D721Med (cell line): ENCODE measurements at regions not wholly inside any gene's neighbourhood (a gene's known extent, or its start where the extent isn't known, plus 50 kb on each side); places are given as distances from the start of the nearest gene placed in this dataset.

Experiments used
- DNase-seq: peaks from one replicate; pipeline ENCODE4 v3.0.0; 2011; ENCODE audit warnings: low spot score; ENCODE audit not compliant: insufficient read length
- FAIRE-seq: peaks from 2 replicates; lab custom pipeline; 2011; peaks lifted over from hg19 to GRCh38; lab: Jason Lieb, UNC
- CTCF ChIP-seq: IDR thresholded peaks from 2 replicates; pipeline ENCODE4 v1.5.1; 2012; ENCODE audit warnings: mild to moderate bottlenecking, control low read depth; ENCODE audit not compliant: insufficient read depth; ENCODE audit errors: missing control alignments

- FAIRE-seq (no peak), DNase-seq (no peak)
- TF ChIP-seq CTCF, result no peak
These were observed 93.4 kb downstream of the DIO2 start for GRCh38 chr14:80117876-80118275.

- FAIRE-seq (no peak), DNase-seq (no peak)
- no peak for TF ChIP-seq CTCF
These were observed 95.1 kb downstream of the DIO2 start for GRCh38 chr14:80116157-80116556.

GRCh38 chr14:80110721-80111120 is 100.6 kb downstream of the DIO2 start:
- no peak for TF ChIP-seq CTCF
- FAIRE-seq, result no peak
- DNase-seq, result no peak

- TF ChIP-seq CTCF, result no peak
- DNase-seq (no peak), FAIRE-seq (no peak)
These were observed 102.2 kb downstream of the DIO2 start for GRCh38 chr14:80109055-80109454.

- DNase-seq (no peak), FAIRE-seq (no peak)
- TF ChIP-seq CTCF, result no peak
These were observed 102.9 kb downstream of the DIO2 start for GRCh38 chr14:80108430-80108829.

GRCh38 chr14:80105488-80105994 is 105.8 kb downstream of the DIO2 start:
- FAIRE-seq (no peak), DNase-seq (no peak)
- TF ChIP-seq CTCF, result no peak

- FAIRE-seq (no peak), DNase-seq (no peak)
- no peak for TF ChIP-seq CTCF
These were observed 109.5 kb downstream of the DIO2 start for GRCh38 chr14:80101835-80102234.
